Caco-2 (cell line): ENCODE measurements at regions not wholly inside any gene's neighbourhood (a gene's known extent, or its start where the extent isn't known, plus 50 kb on each side); places are given as distances from the start of the nearest gene placed in this dataset.

Source experiments
- BruUV-seq: library from RNA; stranded (reverse); fragments of 400-500 nt; replicated peaks from 2 replicates; lab custom pipeline; 2021; lab: Mats Ljungman, UMichigan
- CTCF ChIA-PET: fragments of 300-600 bp; sonication (Branson Sonifier 250); formaldehyde crosslinking; loops from one replicate; lab custom pipeline; 2022; ENCODE audit warnings: antibody characterized with exemption; lab: Charles Lee
- POLR2A ChIA-PET: fragments of 300-600 bp; sonication (Branson Sonifier 250); formaldehyde crosslinking; loops from one replicate; lab custom pipeline; 2022; ENCODE audit warnings: antibody characterized with exemption; lab: Charles Lee
- DNase-seq, 2 experiments: peaks; one replicate each; pipeline versions ENCODE4 v3.0.0 to v3.0.0-alpha.2; 2020 to 2022
- H3K27me3 ChIP-seq: replicated peaks from 2 replicates; pipeline ENCODE4 v1.6.0; 2011; ENCODE audit warnings: low read length; ENCODE audit not compliant: control insufficient read depth, insufficient read depth
- H3K36me3 ChIP-seq: 2 replicates; pipeline ENCODE4 v1.5.1; 2011; ENCODE audit warnings: low read length; ENCODE audit not compliant: control insufficient read depth, insufficient read depth
- H3K4me1 ChIP-seq: fragments of 250-450 bp; sonication (Bioruptor Pico); 2 replicates; pipeline ENCODE4 v1.5.1; 2020; ENCODE audit warnings: mild to moderate bottlenecking
- H3K4me3 ChIP-seq: 2 replicates; pipeline ENCODE4 v1.5.1; 2011; ENCODE audit warnings: low read depth, mild to moderate bottlenecking, control low read depth, low read length
- H3K9me3 ChIP-seq: fragments of 250-450 bp; sonication (Bioruptor Pico); 2 replicates; pipeline ENCODE4 v1.5.1; 2020; ENCODE audit warnings: mild to moderate bottlenecking, moderate library complexity
- H3K27ac Mint-ChIP-seq: one replicate; pipeline ENCODE4 v1.8.0; 2022; ENCODE audit warnings: mixed read lengths; ENCODE audit not compliant: unreplicated experiment
- H3K27me3 Mint-ChIP-seq: one replicate; pipeline ENCODE4 v1.8.0; 2022; ENCODE audit warnings: mixed read lengths; ENCODE audit not compliant: insufficient read depth, unreplicated experiment
- H3K36me3 Mint-ChIP-seq: one replicate; pipeline ENCODE4 v1.8.0; 2022; ENCODE audit warnings: mild to moderate bottlenecking, mixed read lengths; ENCODE audit not compliant: insufficient read depth, unreplicated experiment
- H3K4me1 Mint-ChIP-seq: one replicate; pipeline ENCODE4 v1.8.0; 2022; ENCODE audit warnings: low read depth, mixed read lengths; ENCODE audit not compliant: unreplicated experiment
- H3K4me3 Mint-ChIP-seq: one replicate; pipeline ENCODE4 v1.8.0; 2022; ENCODE audit warnings: mild to moderate bottlenecking, moderate library complexity, mixed read lengths; ENCODE audit not compliant: unreplicated experiment
- H3K9me3 Mint-ChIP-seq: one replicate; pipeline ENCODE4 v1.8.0; 2022; ENCODE audit warnings: mixed read lengths; ENCODE audit not compliant: unreplicated experiment
- intact Hi-C: fragments of 100-400 bp; cut with micrococcal nuclease; formaldehyde crosslinking; loops from one replicate; pipeline ENCODE4 v1.10.0; 2022; ENCODE audit not compliant: unreplicated experiment
- TF ChIP-seq, protein P1 (sequence below), 2 experiments: fragments of 200-600 bp in 1 of 2; IDR thresholded peaks; 1 replicate in 1 of 2; 2 replicates in 1 of 2; pipeline versions ENCODE4 v1.5.1 to v1.8.0; 2011 to 2022; ENCODE audit warnings: antibody characterized with exemption in 1 of 2, control low read depth in 1 of 2, inconsistent platforms in 1 of 2, low read depth in 1 of 2, low read length in 1 of 2, mild to moderate bottlenecking in 1 of 2, moderate library complexity in 1 of 2; ENCODE audit not compliant: insufficient read depth in 1 of 2, severe bottlenecking in 1 of 2, unreplicated experiment in 1 of 2

DNA sequence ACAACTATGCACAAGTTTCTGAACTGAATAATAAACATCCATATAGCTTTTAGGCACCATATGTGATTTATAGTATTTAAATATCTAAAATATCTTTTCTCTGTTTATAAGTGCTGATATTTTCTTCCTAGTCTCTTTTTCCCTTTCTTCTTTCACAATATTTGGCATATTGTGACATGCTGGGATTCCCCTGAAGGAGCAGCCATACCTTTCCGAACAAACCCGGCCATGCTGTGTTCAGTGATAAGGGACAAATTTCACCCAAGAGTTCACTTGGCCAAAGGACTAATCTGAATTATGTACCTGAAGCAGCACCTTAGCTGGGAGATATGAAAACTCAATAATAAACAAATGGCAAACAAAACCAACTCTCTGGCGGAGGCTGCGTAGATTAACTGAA, 250.8 kb downstream of the RDH14 start:
- DNase-seq = no peak
- Mint-ChIP-seq H3K4me1 (peaks cover 20% of the 10 kb centered on the region), H3K27ac (no peak overlapping the region), H3K4me3 (no peak overlapping the region), H3K36me3 (no peaks in the 10 kb centered on the region), H3K27me3 (no peaks in the 10 kb centered on the region), H3K9me3 (peaks cover 9% of the 10 kb centered on the region)
- BruUV-seq = no TSS peak
- POLR2A ChIA-PET = no interaction called here
- peaks cover 12% of the 10 kb centered on the region for H3K4me1 ChIP-seq
- H3K27me3 ChIP-seq = no peaks in the 10 kb centered on the region
- TF ChIP-seq, protein P1, sequence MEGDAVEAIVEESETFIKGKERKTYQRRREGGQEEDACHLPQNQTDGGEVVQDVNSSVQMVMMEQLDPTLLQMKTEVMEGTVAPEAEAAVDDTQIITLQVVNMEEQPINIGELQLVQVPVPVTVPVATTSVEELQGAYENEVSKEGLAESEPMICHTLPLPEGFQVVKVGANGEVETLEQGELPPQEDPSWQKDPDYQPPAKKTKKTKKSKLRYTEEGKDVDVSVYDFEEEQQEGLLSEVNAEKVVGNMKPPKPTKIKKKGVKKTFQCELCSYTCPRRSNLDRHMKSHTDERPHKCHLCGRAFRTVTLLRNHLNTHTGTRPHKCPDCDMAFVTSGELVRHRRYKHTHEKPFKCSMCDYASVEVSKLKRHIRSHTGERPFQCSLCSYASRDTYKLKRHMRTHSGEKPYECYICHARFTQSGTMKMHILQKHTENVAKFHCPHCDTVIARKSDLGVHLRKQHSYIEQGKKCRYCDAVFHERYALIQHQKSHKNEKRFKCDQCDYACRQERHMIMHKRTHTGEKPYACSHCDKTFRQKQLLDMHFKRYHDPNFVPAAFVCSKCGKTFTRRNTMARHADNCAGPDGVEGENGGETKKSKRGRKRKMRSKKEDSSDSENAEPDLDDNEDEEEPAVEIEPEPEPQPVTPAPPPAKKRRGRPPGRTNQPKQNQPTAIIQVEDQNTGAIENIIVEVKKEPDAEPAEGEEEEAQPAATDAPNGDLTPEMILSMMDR (IDR thresholded peaks at IDR 0.05; ENCODE audit: insufficient read depth in 1 of 2, low read depth in 1 of 2, low read length in 1 of 2, severe bottlenecking in 1 of 2, unreplicated experiment in 1 of 2) = no peak
- CTCF ChIA-PET = no interaction called here
- H3K36me3 ChIP-seq = no peaks in the 10 kb centered on the region; the same call in 1 of the 2 replicates
- H3K9me3 ChIP-seq = peaks cover 6% of the 10 kb centered on the region; the same call in 1 of the 2 replicates
- intact Hi-C loops = no loop called here
- no peak overlapping the region for H3K4me3 ChIP-seq

DNA sequence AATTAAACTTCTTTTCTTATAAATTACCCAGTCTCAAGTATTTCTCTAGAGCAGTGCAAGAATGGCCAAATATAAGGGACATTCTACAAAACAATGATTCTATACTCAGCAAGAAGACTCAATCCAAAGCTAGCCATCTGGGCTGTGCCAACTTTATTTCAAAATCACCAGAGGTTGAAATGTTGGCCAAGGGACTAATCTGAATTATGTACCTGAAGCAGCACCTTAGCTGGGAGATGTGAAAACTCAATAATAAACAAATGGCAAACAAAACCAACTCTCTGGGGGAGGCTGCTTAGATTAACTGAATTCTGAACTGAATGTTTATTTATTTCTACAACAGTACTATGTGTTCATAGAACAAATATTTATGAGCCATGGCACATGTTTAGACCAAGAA, 251.3 kb downstream of the RDH14 start:
- peaks cover 12% of the 10 kb centered on the region for H3K4me1 ChIP-seq
- ChIA-PET POLR2A (no interaction called here), CTCF (no interaction called here)
- peaks cover 20% of the 10 kb centered on the region for H3K4me1 Mint-ChIP-seq
- TF ChIP-seq, protein P1 (IDR thresholded peaks at IDR 0.05; ENCODE audit: insufficient read depth in 1 of 2, low read depth in 1 of 2, low read length in 1 of 2, severe bottlenecking in 1 of 2, unreplicated experiment in 1 of 2) = no peak
- no peaks in the 10 kb centered on the region; the same call in 1 of the 2 replicates for H3K36me3 ChIP-seq
- no peak overlapping the region for H3K4me3 Mint-ChIP-seq
- no peaks in the 10 kb centered on the region for H3K27me3 ChIP-seq
- H3K9me3 Mint-ChIP-seq = peaks cover 9% of the 10 kb centered on the region
- peaks cover 6% of the 10 kb centered on the region; the same call in 1 of the 2 replicates for H3K9me3 ChIP-seq
- no peaks in the 10 kb centered on the region for H3K36me3 Mint-ChIP-seq
- intact Hi-C loops = no loop called here
- no peak overlapping the region for H3K4me3 ChIP-seq
- no peak overlapping the region for H3K27ac Mint-ChIP-seq
- BruUV-seq = no TSS peak
- DNase-seq = no peak
- H3K27me3 Mint-ChIP-seq = no peaks in the 10 kb centered on the region

DNA sequence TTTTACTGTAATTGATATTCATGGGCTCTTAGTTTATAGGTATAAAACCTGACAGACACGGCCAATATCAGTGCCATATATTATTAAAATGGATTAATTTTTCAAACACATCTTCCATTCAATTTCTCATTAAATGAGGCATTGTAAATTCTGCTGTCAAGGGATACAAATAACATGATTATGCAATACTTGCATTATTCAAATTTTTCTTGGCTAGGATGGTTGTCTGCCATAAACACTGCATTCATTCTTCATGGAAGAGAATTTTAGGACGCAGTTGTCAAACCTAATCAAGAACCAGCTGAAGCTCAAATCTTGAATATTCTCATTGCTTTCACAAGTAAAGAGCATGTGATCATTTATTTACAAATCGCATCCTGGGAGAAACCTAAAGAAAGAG, 255.6 kb downstream of the RDH14 start:
- no peaks in the 10 kb centered on the region for H3K27me3 ChIP-seq
- H3K4me1 ChIP-seq = peaks cover 28% of the 10 kb centered on the region
- H3K4me3 ChIP-seq = no peak overlapping the region
- H3K9me3 Mint-ChIP-seq = peaks cover 9% of the 10 kb centered on the region
- ChIA-PET POLR2A (no interaction called here), CTCF (no interaction called here)
- H3K27me3 Mint-ChIP-seq = no peaks in the 10 kb centered on the region
- no peak overlapping the region for H3K27ac Mint-ChIP-seq
- H3K4me3 Mint-ChIP-seq = no peak overlapping the region
- intact Hi-C loops = no loop called here
- H3K36me3 Mint-ChIP-seq = peaks cover under 1% of the 10 kb centered on the region
- no peaks in the 10 kb centered on the region; the same call in 1 of the 2 replicates for H3K36me3 ChIP-seq
- peaks cover 5% of the 10 kb centered on the region for H3K4me1 Mint-ChIP-seq
- BruUV-seq = no TSS peak
- no peaks in the 10 kb centered on the region for H3K9me3 ChIP-seq
- no peak for DNase-seq
- TF ChIP-seq, protein P1 (IDR thresholded peaks at IDR 0.05; ENCODE audit: insufficient read depth in 1 of 2, low read depth in 1 of 2, low read length in 1 of 2, severe bottlenecking in 1 of 2, unreplicated experiment in 1 of 2) = no peak
